HCEC 1CT (cell line): ENCODE measurements at regions not wholly inside any gene's neighbourhood (a gene's known extent, or its start where the extent isn't known, plus 50 kb on each side); places are given as distances from the start of the nearest gene placed in this dataset.
A peak's percentile ranks its signal among the peaks of the same experiment; 100 is the strongest.
"Not testable (repeated sequence)": the region's sequence is repeated elsewhere in the genome, so short reads cannot be mapped to it uniquely, and the experiment has no call there.

Experiments used
- DNase-seq: peaks from one replicate; pipeline ENCODE4 v3.0.0-alpha.2; 2017

GRCh38 chr2:228507231-228507824 lies 325.8 kb upstream of the SPHKAP start:
- DNase-seq: no peak

- DNase-seq: no peak
These were observed 322.2 kb upstream of the SPHKAP start for GRCh38 chr2:228503731-228504130.

DNA sequence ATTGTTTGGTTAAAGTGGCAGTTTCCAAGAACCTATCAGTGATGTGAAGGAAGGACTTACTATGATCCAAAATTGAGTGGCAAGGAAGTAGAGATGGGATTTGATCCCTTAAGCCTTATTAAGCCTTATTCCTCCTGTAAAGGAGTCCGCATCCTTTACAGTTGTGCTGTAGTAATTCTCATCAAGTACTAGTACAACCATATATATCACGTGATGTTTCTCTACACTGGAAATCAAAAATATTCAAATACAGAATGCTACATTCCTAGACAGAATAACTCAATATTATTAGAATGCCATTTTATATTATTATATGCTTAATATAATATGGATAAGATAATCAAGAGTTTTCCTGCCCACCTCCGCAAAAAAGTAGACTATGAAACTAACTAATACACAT lies 312.4 kb upstream of the SPHKAP start:
- DNase-seq: no peak

- no peak for DNase-seq
These were observed 297.5 kb upstream of the SPHKAP start for GRCh38 chr2:228479014-228479413.

DNA sequence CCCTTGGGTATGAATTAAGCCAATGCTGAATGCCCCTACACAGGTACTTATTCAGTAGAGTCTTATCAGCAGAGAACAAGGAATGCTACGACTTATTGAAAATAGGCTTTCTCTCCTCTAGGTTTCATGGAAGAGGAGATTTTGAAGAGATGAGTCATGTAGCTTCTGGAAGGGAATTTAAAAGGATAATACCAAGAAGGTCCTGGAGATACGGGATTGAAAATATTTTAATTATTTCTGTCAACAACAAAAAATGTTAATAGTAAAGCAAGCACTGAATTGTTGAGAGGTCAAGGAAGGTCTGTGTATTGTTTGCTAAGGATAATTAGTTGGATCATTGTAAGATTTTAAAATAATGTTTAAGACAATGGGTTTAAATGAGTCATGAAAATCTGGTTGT lies 293.0 kb upstream of the SPHKAP start:
- DNase-seq: peak; percentile 24

GRCh38 chr2:228469721-228470120 lies 288.2 kb upstream of the SPHKAP start:
- DNase-seq: no peak

GRCh38 chr2:228466851-228467250 lies 285.4 kb upstream of the SPHKAP start:
- DNase-seq: no peak

DNA sequence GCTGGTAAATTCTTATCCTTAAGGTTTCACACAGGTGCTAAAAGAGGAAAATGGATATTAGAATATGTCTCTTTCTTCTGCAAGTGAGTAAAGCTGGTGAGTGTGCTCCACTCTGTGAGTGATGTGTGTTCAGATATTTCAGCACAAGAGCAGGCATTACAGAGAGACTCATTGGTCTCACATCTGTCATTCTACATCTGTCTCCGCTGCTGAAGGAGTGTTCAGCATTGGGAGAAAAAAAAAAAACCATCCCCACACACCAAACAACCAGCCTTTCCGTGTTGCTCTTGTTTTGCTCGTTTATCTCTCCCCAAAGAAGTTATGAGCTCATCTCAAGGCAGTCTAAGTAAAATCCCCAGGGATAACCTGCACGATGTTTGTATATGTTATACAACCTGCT lies 283.9 kb upstream of the SPHKAP start:
- DNase-seq: no peak

DNA sequence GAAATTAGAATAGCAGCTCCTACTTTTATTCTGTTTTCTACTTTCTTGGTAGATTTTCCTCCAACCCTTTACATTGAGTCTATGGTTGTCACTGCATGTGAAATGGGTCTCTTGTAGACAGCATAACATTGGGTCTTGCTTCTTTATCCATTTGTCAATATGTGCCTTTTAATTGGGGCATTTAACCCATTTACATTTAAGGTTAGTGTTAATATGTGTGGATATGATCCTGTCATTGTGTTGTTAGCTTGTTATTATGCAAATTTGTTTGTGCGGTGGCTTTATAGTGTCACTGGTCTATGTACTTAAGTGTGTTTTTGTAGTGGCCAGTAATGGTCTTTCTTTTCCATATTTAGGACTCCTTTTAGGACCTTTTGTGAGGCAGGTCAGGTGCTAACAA lies 276.9 kb upstream of the SPHKAP start:
- no peak for DNase-seq

DNA sequence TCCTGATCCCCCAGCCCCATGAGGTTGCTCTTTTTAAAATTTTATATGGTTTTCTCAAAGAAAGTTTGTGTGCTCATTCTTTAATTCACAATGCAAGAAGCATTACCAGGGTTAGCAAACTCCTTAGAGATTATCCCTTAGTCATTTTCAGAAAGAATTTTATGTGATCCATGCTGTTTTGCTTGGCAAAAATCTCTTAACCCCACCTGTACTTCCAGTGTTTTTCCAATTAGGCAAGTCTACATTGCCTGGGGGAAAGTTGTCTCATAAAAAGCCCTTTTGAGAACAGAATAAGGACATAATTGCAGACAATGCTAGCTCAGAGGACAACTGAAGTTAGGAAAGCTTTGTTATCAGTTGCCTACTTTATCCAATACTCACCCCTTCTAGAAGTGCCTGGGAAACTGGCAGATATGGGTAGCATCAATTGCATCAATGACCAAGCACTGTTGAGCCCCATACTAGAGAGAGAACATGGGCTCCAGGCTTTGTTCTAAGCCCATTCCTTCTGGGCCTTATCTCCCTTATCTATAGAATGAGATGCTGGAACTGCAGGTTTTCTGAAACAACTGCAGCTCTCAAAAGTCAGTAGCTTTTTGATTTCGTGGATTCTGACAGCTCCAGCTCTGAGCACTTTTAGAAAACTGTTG lies 265.9 kb upstream of the SPHKAP start:
- DNase-seq: no peak

DNA sequence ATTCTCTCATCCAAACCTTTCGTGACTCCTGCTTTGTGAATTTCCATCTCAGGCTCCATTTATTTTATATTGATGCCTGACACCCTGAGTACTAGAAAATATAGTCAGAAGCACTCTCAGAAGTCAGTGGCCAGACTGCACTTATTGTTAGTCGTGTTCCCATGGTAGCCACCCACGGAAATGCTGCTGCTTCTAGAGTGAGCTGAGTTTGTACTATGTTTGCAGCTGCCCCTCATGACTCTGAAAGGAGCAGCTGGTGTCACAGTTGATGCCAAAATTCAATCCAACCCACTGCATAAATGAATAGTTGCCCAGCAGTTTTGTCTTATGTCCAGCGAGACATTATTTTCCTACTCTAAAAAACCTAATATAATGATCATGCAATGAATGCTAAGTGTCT lies 265.2 kb upstream of the SPHKAP start:
- DNase-seq: peak; percentile 40

DNA sequence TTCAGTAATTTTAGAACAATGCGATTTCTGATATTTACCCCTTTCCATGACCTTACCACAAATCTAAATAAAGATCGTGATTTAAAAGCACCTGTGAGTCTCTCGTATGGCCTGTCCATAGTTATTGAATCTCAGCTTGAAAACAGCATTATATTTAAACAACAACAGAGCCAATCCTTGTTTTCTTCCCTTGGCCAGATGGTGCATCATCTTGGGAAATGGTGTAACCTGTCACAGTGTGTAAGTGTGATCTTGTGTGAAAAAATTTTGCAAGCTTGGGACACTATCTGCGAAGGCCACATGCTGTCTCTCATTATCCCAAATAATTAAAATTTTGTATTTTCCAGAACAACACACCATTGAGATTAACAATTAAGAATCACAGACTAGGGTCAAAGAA lies 262.7 kb upstream of the SPHKAP start:
- DNase-seq: no peak

GRCh38 chr2:228433721-228434120 lies 252.2 kb upstream of the SPHKAP start:
- DNase-seq: peak; percentile 38

GRCh38 chr2:228432116-228432515 lies 250.6 kb upstream of the SPHKAP start:
- DNase-seq: no peak

DNA sequence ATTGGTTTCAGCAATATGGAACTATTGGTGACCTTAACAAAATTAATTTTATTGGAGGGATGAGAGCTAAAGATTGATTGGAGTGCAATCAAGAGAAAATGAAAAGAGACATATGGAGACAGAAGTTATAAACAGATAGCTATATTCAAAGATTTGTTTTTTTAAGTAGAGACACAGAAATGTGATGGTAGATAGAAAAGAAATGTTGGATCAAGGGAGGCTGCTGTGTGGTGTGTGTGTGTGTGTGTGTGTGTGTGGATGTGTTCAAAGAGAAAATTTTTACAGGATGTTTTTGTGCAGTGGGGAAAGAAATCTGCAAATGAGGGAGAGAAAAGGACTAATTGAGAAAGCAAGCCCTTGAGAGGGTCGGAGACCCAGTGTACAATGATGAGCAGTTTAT lies 249.5 kb upstream of the SPHKAP start:
- DNase-seq: no peak

DNA sequence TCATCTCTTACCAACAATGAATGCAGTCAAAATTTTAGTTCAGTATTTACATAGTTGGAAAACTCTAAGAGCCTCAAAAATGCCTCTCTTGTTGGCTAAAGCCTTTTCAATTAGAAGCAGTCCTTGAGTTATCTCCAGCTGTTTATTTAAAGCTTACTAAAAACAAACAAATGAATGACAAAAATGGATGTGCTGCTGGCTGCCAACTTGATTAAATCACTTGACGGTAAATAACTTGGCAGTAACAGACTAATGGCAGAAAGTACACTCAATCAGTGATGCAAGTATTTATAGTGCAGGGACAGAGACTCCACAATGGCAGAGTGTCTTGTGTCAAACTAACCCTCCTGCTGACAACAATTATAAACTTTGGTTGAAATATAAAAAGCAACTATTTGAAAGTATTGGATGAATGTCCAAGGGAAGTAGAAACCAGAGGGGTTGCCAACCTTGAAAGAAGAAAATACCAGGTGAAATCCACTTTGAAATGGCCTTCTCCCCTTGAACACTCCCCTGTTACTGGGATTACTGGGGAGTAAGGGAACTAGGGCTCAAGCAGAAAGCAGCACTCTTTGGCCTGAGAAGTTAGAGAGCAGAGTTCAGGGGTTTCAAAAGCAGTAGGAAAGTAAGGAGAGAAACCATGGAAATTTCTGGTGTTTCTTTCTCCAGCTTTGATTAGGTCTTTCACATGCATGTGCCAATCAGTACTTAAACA lies 245.2 kb upstream of the SPHKAP start:
- DNase-seq: no peak

DNA sequence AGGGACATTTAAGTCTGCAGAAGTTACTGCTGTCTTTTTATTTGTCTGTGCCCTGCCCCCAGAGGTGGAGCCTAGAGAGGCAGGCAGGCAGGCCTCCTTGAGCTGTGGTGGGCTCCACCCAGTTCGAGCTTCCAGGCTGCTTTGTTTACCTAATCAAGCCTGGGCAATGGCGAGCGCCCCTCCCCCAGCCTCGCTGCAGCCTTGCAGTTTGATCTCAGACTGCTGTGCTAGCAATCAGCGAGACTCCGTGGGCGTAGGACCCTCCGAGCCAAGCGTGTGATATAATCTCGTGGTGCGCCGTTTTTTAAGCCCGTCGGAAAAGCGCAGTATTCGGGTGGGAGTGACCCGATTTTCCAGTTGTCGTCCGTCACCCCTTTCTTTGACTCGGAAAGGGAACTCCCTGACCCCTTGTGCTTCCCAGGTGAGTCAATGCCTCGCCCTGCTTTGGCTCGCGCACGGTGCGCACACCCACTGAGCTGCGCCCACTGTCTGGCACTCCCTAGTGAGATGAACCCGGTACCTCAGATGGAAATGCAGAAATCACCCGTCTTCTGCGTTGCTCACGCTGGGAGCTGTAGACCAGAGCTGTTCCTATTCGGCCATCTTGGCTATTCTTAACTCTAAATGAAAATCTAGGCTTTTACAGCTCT lies 244.0 kb upstream of the SPHKAP start:
- DNase-seq: not testable (repeated sequence)

- DNase-seq: peak; percentile 55
These were observed 236.5 kb upstream of the SPHKAP start for GRCh38 chr2:228417956-228418355.

DNA sequence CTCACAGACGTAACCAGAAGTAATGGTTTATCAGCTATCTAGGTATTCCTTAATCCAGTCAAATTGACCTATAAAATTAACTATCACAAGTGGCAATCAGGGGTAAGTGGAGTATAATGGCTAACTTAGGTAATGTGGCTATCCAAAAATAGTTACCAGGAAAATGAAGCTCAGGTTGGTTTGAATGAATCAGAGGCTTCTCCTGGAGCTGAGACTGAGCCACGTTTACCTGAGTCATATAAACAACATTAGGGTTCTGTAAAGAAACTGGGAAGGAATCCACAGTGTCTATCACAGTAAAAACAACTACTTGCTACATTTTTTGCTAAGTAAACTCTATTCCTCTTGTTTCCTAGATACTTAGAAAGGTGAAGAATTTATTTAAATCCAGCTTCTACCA lies 236.0 kb upstream of the SPHKAP start:
- peak; percentile 59 for DNase-seq

DNA sequence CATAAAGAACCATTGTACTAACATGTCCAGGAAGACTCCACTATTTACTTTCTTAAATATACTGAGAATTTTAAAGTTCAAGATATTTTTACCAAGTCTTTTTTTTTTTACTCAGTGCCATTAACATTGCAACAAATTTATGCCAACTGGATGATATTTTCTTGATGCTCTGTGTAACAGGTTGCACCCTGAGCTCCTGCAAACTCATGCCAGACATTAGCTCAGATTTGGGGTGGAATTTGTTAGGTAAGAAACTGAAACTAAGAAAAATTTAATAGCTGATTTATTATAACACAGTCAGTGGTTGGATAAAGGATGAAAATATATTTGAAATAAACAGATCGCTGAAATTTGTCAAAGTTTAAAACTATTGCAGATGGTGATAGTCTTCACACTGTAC lies 228.6 kb upstream of the SPHKAP start:
- no peak for DNase-seq

GRCh38 chr2:228409493-228409892 lies 228.0 kb upstream of the SPHKAP start:
- no peak for DNase-seq

- no peak for DNase-seq
These were observed 227.2 kb upstream of the SPHKAP start for GRCh38 chr2:228408529-228409227.

DNA sequence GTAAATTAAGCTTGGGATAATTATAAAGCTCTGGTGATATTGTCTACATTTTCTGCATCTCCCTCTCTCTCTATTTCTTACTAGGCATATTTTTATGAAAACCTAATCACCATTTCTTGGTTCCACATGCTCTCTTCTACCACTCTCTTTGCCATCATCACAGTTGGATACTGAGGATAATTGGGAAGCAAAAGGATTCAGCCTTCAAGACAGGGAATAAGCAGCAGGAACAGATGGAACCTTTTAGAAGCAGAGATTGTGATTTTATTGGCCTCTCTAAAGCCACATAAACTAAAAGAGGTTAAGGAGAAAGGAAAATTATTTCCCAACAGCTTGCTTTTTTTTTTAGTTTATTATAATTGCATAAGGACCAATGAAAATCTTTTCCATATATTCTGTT lies 226.3 kb upstream of the SPHKAP start:
- DNase-seq: no peak
